GM12873 (cell line): ENCODE measurements at regions not wholly inside any gene's neighbourhood (a gene's known extent, or its start where the extent isn't known, plus 50 kb on each side); places are given as distances from the start of the nearest gene placed in this dataset.

Experiments used
- TF ChIP-seq, protein P1 (sequence below): IDR thresholded peaks from 2 replicates; pipeline ENCODE4 v1.5.1; 2012; ENCODE audit warnings: low read depth, mild to moderate bottlenecking, moderate library complexity, low read length, control low read depth; ENCODE audit not compliant: insufficient read depth; ENCODE audit errors: missing control alignments

DNA sequence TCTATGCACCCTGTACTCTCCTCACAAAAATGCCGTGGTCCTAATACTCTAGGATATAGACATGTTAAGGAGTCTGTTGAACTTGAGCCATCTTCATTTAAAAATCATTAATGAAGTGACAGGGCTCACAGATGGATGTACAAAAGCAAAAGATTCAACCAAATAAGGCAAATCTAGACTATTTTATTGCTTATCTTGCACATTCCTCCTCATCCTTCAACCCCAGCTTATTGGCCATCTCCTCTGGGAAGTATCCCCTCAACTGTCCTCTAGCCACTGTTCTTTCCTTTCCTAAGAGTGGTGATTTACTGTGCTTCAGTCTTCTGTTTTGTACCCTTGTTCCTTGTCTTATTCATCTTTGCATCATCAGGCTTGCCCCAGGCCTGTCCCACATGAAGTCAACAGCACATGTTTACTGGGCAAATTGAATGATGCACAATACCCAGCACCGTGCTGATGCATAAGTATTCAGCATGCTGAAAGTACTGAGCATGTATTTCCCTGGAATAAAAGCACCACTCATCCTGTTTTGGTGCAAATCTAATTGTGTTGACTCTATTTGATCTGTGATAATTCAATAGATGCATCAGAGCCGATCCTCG, 287.3 kb upstream of the CLNK start:
- TF ChIP-seq, protein P1, sequence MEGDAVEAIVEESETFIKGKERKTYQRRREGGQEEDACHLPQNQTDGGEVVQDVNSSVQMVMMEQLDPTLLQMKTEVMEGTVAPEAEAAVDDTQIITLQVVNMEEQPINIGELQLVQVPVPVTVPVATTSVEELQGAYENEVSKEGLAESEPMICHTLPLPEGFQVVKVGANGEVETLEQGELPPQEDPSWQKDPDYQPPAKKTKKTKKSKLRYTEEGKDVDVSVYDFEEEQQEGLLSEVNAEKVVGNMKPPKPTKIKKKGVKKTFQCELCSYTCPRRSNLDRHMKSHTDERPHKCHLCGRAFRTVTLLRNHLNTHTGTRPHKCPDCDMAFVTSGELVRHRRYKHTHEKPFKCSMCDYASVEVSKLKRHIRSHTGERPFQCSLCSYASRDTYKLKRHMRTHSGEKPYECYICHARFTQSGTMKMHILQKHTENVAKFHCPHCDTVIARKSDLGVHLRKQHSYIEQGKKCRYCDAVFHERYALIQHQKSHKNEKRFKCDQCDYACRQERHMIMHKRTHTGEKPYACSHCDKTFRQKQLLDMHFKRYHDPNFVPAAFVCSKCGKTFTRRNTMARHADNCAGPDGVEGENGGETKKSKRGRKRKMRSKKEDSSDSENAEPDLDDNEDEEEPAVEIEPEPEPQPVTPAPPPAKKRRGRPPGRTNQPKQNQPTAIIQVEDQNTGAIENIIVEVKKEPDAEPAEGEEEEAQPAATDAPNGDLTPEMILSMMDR, result no peak

DNA sequence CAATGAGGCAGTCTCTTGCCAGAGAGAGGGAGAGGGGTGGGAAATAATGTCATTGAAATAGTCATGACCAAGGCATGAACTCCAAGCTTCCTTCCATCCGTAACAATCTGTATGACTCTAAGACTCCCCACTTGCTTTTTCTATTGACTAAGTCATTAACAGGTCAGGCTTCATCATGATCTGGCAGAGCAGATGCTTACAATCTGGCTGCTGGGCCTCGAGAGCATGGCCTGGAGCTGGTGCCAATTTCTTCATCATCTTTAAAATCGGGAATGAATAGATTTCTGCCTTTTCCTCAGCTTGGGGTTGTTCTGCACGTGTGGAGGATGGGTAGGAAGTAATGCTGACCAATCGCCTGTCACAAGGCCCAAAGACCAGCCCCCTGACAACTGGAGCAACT, 280.6 kb upstream of the CLNK start:
- TF ChIP-seq, protein P1, result no peak

DNA sequence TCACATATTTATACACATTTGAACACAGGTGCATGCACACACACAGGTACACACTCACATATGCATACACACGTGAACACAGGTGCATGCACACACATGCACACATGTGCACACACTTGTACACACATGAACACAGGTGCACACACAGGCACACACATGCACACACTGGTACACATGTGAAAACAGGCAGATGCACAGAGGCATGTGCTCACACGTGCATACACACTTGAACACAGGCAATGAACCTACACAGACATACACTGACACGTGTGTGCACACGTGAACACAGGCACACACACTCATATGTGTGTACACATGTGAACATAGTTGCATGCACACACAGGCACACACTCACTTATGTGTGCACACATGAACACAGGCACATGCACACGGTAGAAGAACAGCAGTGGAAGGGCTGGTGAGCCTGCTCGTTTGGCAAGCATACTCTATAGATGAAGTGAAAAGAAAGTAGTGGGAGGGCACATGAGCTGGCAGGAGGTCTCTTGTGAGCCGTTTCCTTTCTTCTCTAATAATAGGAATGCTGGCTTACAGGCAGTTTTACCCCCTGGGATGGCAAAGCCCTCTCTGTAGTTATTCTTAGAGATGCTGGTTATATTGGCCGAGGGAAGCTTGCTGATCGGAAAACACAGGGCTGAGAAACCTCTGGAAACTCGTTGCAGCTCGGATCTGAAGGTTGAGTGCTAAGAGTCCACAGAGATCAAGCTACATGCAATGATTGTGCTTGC, 279.6 kb upstream of the CLNK start:
- TF ChIP-seq, protein P1, result no peak

DNA sequence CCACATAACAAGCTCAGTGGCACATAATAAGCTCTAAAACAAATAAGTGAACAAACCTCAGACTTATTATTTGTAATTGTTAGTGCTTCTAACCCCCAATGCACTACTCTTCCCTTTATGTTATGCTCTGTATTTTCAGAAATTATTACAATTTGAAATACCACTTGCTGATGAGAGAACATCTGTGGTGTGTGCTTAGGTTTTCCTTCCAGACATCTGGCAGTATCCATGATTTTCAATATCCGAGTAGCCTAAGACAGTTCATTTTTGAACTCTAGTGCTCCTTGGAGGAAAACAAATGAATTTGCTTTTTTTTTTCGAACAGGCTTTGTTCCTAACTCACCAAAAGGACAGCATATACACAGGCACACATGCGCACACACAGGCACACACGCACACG, 278.7 kb upstream of the CLNK start:
- TF ChIP-seq, protein P1, result no peak

DNA sequence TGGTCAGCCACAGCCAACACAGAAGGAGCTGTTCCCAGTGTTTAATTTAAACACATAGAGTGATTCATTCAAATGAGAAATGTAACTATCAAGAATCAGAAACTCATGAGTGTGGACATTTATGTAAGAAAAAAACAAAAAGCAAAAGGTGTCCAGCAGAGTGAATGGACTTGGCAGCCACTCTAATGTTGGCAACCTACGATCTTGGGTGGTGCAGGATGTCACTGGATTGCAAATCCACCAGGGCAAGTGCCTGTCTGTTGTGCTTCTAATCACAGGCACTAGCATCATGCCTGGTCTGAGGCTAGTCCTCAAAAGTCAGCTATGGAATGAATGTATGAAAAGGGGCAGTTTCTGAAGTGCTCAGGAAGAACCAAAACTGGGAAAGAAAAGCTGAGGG, 277.7 kb upstream of the CLNK start:
- TF ChIP-seq, protein P1, result no peak

DNA sequence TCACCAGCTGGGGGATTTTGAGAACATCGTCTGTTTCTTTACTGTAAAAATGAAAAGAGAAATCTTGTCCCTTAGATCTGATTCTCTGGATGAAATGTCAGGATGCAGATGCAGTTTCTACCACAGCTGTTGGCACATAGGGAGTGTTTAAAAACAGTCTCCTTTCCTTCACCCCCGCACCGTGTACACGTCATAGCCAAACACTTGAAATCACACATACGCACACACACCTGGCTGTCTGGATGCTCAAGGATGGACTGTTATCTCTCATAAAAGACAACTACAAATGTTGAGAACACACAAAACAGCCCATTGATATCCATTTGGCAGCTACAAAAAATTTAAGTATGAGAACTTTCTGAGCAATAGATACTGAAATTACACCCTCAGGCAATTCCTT, 275.8 kb upstream of the CLNK start:
- TF ChIP-seq, protein P1, result no peak

DNA sequence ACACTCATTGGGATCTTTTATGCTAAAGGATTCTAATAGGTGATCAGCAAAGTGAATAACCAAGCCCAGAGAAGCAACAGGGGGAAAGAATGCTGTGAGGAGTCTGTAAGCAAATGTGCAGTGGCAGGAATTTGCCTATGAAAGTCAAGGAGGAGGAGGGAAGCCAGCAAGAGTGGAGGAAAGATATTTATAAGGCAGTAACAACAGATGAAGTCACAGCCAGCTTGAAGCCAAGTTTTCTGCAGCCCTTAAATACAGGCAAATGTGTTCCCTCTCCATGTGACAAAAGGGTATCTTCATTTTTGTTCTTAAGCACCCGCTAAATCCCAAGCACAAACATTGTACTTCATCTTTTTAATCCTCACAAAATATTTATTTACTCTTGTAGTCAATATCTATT, 275.0 kb upstream of the CLNK start:
- TF ChIP-seq, protein P1, result no peak
